ENCODE measurements at regions not wholly inside any gene's neighbourhood (a gene's known extent, or its start where the extent isn't known, plus 50 kb on each side); places are given as distances from the start of the nearest gene placed in this dataset.
A peak's percentile ranks its signal among the peaks of the same experiment; 100 is the strongest.

- no peak overlapping the region for H3K4me3 ChIP-seq (ENCODE audit: low read length)
- no peak for DNase-seq (ENCODE audit: low read depth)
- TF ChIP-seq CTCF (conservative IDR thresholded peaks at IDR 0.05; ENCODE audit: low read length): no peak
These were observed 91.1 kb upstream of the KCNMB2 start for GRCh38 chr3:178445139-178445538.

GRCh38 chr3:178446059-178446458, 90.2 kb upstream of the KCNMB2 start:
- no peak for DNase-seq (ENCODE audit: low read depth)
- no peak overlapping the region for H3K4me3 ChIP-seq (ENCODE audit: low read length)
- no peak for TF ChIP-seq CTCF (conservative IDR thresholded peaks at IDR 0.05; ENCODE audit: low read length)

DNA sequence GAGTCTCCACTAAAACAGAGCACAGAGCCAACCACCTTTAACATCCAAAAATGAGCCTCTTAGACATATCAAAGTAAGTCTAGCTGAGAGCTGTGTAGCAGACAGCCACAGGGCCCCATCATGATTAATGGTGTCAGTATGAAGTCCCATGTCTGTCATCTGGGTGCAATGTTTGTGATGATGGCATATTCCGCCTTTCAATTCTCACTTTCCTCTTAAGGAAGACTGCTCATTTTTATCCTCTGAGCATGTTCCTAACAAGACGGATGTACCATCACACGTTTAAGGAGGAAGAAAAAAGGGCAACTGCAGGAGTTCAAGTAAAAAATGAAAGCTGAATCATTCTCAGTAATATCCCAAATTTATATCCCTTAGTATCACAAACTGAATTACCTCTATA, 85.8 kb upstream of the KCNMB2 start:
- no peak for TF ChIP-seq CTCF (conservative IDR thresholded peaks at IDR 0.05; ENCODE audit: low read length)
- H3K4me3 ChIP-seq (ENCODE audit: low read length): no peak overlapping the region
- no peak for DNase-seq (ENCODE audit: low read depth)

GRCh38 chr3:178451799-178452198, 84.4 kb upstream of the KCNMB2 start:
- TF ChIP-seq CTCF (conservative IDR thresholded peaks at IDR 0.05; ENCODE audit: low read length): no peak
- no peak for DNase-seq (ENCODE audit: low read depth)
- no peak overlapping the region for H3K4me3 ChIP-seq (ENCODE audit: low read length)

GRCh38 chr3:178454726-178455125, 81.5 kb upstream of the KCNMB2 start:
- DNase-seq (ENCODE audit: low read depth): peak; percentile 56
- TF ChIP-seq CTCF (conservative IDR thresholded peaks at IDR 0.05; ENCODE audit: low read length): no peak
- H3K4me3 ChIP-seq (ENCODE audit: low read length): no peak overlapping the region

GRCh38 chr3:178455226-178455625, 81.0 kb upstream of the KCNMB2 start:
- no peak for TF ChIP-seq CTCF (conservative IDR thresholded peaks at IDR 0.05; ENCODE audit: low read length)
- no peak overlapping the region for H3K4me3 ChIP-seq (ENCODE audit: low read length)
- DNase-seq (ENCODE audit: low read depth): no peak

DNA sequence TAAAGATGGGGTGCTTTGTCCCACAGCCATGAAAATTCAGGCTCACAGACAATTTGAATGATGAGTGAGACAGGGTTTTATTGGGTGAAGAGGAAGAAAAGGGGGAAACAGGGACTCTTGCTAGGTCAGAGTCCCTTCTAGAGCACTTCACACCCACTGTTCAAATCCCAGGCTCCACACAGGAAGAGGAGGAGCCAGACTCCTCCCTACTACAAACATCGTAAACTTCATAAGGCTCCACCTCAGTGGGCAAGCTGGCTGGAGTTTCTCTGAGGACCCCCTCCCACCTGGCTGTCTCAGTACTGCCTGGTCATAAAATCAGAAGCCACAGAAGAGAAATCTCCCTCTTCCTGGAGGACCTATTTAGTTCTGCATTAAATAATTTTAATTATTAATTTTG, 80.3 kb upstream of the KCNMB2 start:
- no peak overlapping the region for H3K4me3 ChIP-seq (ENCODE audit: low read length)
- no peak for TF ChIP-seq CTCF (conservative IDR thresholded peaks at IDR 0.05; ENCODE audit: low read length)
- no peak for DNase-seq (ENCODE audit: low read depth)

Data from AG10803 (cell line).